HepG2 (cell line): ENCODE measurements at regions not wholly inside any gene's neighbourhood (a gene's known extent, or its start where the extent isn't known, plus 50 kb on each side); places are given as distances from the start of the nearest gene placed in this dataset.

Experiments
- ATAC-seq: fragments of 200-7000 bp; cut with Tn5 transposase; 3 replicates; pipeline ENCODE4 v1.9.1; 2020; ENCODE audit warnings: mild to moderate bottlenecking, moderate library complexity
- BruUV-seq: library from RNA; stranded (reverse); fragments of 400-500 nt; replicated peaks from 2 replicates; lab custom pipeline; 2021; lab: Mats Ljungman, UMichigan
- CTCF ChIA-PET: fragments of 300-600 bp; formaldehyde crosslinking; extraction: SDS; loops from one replicate; lab custom pipeline; 2021; ENCODE audit warnings: low total read pairs, inconsistent platforms, low intra/inter-chr PET ratio; lab: Yijun Ruan, JAX
- POLR2A ChIA-PET: fragments of 350-600 bp; sonication (Branson Sonifier 250); formaldehyde crosslinking; loops from one replicate; lab custom pipeline; 2020; ENCODE audit warnings: antibody characterized with exemption, inconsistent platforms; lab: Yijun Ruan, JAX
- DNase-seq: peaks from one replicate; pipeline ENCODE4 v3.0.0-alpha.2; 2015; ENCODE audit warnings: low spot score
- FAIRE-seq: peaks from 3 replicates; lab custom pipeline; 2011; peaks lifted over from hg19 to GRCh38; lab: Jason Lieb, UNC
- H2AFZ ChIP-seq: one replicate; pipeline ENCODE4 v1.6.1; 2011; ENCODE audit warnings: low read length, inconsistent platforms
- H3K27ac ChIP-seq: fragments of 300-600 bp; 3 replicates; pipeline ENCODE4 v1.8.0; 2011; ENCODE audit warnings: mixed run types, mild to moderate bottlenecking, mixed read lengths, low read length, inconsistent platforms; ENCODE audit not compliant: insufficient read depth; ENCODE audit errors: extremely low read length
- H3K27me3 ChIP-seq, 2 experiments: fragments of 200-600 bp in 1 of 2; 2 replicates in 1 of 2; 3 replicates in 1 of 2; pipeline versions ENCODE4 v1.6.0 to v1.8.0; 2011; ENCODE audit warnings: low read length in 2 of 2, mild to moderate bottlenecking in 2 of 2, moderate library complexity in 2 of 2, inconsistent platforms in 1 of 2; ENCODE audit not compliant: insufficient read depth in 2 of 2, control insufficient read depth in 1 of 2
- H3K36me3 ChIP-seq, 2 experiments: fragments of 200-600 bp in 1 of 2; replicated peaks in 1 of 2; 2 replicates in 1 of 2; 3 replicates in 1 of 2; pipeline versions ENCODE4 v1.5.1 to v1.8.0; 2011; ENCODE audit warnings: low read length in 2 of 2, inconsistent platforms in 1 of 2; ENCODE audit not compliant: insufficient read depth in 2 of 2, control insufficient read depth in 1 of 2
- H3K4me1 ChIP-seq: 2 replicates; pipeline ENCODE4 v1.5.1; 2012; ENCODE audit warnings: low read length, inconsistent platforms; ENCODE audit not compliant: insufficient read depth
- H3K4me2 ChIP-seq: 2 replicates; pipeline ENCODE4 v1.6.0; 2011; ENCODE audit warnings: low read depth, low read length, inconsistent platforms
- H3K4me3 ChIP-seq, 3 experiments: fragments of 200-600 bp in 1 of 3; sonication (generic), shearing (Covaris generic) in 1 of 3; replicated peaks in 1 of 3; 2 replicates each; pipeline ENCODE4 v1.5.1; 2011 to 2016; ENCODE audit warnings: low read length in 3 of 3, inconsistent platforms in 2 of 3, low read depth in 2 of 3, mild to moderate bottlenecking in 2 of 3, control low read depth in 1 of 3, mixed read lengths in 1 of 3; ENCODE audit not compliant: insufficient read depth in 1 of 3
- H3K79me2 ChIP-seq: one replicate; pipeline ENCODE4 v1.6.1; 2011; ENCODE audit warnings: low read length, inconsistent platforms; ENCODE audit not compliant: insufficient read depth
- H3K9ac ChIP-seq: 2 replicates; pipeline ENCODE4 v1.6.0; 2011; ENCODE audit warnings: mild to moderate bottlenecking, low read depth, low read length, inconsistent platforms; ENCODE audit not compliant: insufficient read depth
- H3K9me3 ChIP-seq: 2 replicates; pipeline ENCODE4 v1.5.1; 2012; ENCODE audit warnings: mild to moderate bottlenecking, low read length
- H4K20me1 ChIP-seq: 2 replicates; pipeline ENCODE4 v1.6.0; 2011; ENCODE audit warnings: inconsistent platforms, mild to moderate bottlenecking, low read length, moderate library complexity; ENCODE audit not compliant: insufficient read depth
- ATF6 ChIP-seq: sonication (generic); formaldehyde crosslinking; conservative IDR thresholded peaks from 2 replicates; pipeline ENCODE4 v1.4.0; 2020; ENCODE audit warnings: missing genetic modification reagents
- CBX2 ChIP-seq, 2 experiments: fragments of 200-600 bp in 1 of 2; sonication (generic); formaldehyde crosslinking in 1 of 2; IDR thresholded peaks; 2 replicates each; pipeline versions ENCODE4 v1.7.0 to v1.8.1; 2018 to 2022; ENCODE audit warnings: low read depth in 2 of 2, low read length in 1 of 2, mild to moderate bottlenecking in 1 of 2, missing genetic modification reagents in 1 of 2
- FOXJ3 ChIP-seq: sonication (generic); formaldehyde crosslinking; IDR thresholded peaks from 2 replicates; pipeline ENCODE4 v1.4.0; 2020; ENCODE audit warnings: missing genetic modification reagents, mild to moderate bottlenecking, borderline replicate concordance
- HMG20A ChIP-seq: IDR thresholded peaks from 2 replicates; pipeline ENCODE4 v1.6.1; 2016; ENCODE audit warnings: borderline replicate concordance
- MTF2 ChIP-seq: sonication (generic); formaldehyde crosslinking; IDR thresholded peaks from 2 replicates; pipeline ENCODE4 v1.5.0; 2020; ENCODE audit warnings: missing genetic modification reagents, borderline replicate concordance
- SOX13 ChIP-seq, 3 experiments: fragments of 450-650 bp in 1 of 3; sonication (generic) in 1 of 3; formaldehyde crosslinking in 1 of 3; IDR thresholded peaks in 2 of 3; conservative IDR thresholded peaks in 1 of 3; 2 replicates each; pipeline versions ENCODE4 v1.5.0 to v1.6.1; 2016 to 2020; ENCODE audit warnings: antibody characterized with exemption in 1 of 3, mild to moderate bottlenecking in 1 of 3, missing compliant biosample characterization in 1 of 3, missing genetic modification reagents in 1 of 3, moderate library complexity in 1 of 3
- SPEN ChIP-seq: sonication (generic); formaldehyde crosslinking; IDR thresholded peaks from 2 replicates; pipeline ENCODE4 v1.5.1; 2020; ENCODE audit warnings: low read depth, mild to moderate bottlenecking, missing genetic modification reagents
- ZNF616 ChIP-seq: sonication (generic); formaldehyde crosslinking; IDR thresholded peaks from 2 replicates; pipeline ENCODE4 v1.5.0; 2020; ENCODE audit warnings: low read depth, mild to moderate bottlenecking, missing genetic modification reagents
- WGBS: methylation state at CpG from one replicate; pipeline ENCODE4 v1.1.6; 2017; ENCODE audit warnings: low lambda C conversion rate; 5-methylcytosine and 5-hydroxymethylcytosine counted together
- in situ Hi-C: cut with HindIII; loops from 2 replicates; pipeline ENCODE4 v1.10.0; 2017; ENCODE audit warnings: low pct_unique_long_range_greater_than_20kb; ENCODE audit not compliant: extremely low pct_ligation_motif_present
- intact Hi-C: fragments of 100-400 bp; cut with micrococcal nuclease; formaldehyde crosslinking; loops from one replicate; pipeline ENCODE4 v1.10.0; 2022; ENCODE audit not compliant: unreplicated experiment
- TF ChIP-seq, protein P1 (sequence below): IDR thresholded peaks from 2 replicates; pipeline ENCODE4 v1.4.0; 2020; ENCODE audit warnings: mild to moderate bottlenecking, missing genetic modification reagents

DNA sequence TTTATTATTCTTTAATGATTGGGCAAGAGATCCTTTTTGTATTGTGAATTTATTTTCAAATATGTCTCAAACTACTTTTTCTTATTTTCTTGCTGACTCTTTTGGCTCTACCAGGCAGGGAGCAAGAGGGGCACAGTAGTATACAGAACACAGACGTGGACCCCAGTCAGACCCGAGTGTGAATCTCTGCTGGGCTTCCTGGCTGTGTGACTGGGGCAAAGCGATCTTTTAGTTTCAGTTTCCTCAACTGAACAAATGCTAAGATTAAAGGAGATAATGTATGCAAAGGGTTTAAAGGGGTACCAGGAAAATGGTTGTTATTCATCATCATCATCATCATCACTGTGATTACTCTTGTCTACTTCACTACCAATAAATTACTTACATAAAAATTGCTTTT lies 317.5 kb downstream of the HIVEP2 start:
- Histone ChIP-seq H3K4me1 (peaks cover 12% of the 10 kb centered on the region), H3K9ac (no peak overlapping the region), H3K4me3 (no peak overlapping the region), H2AFZ (no peak overlapping the region), H4K20me1 (no peaks in the 10 kb centered on the region), H3K4me2 (peak overlapping the region; percentile 46; the same call in 1 of the 2 replicates), H3K9me3 (no peaks in the 10 kb centered on the region), H3K27ac (no peak overlapping the region), H3K27me3 (no peaks in the 10 kb centered on the region), H3K36me3 (no peaks in the 10 kb centered on the region), H3K79me2 (no peaks in the 10 kb centered on the region)
- TF ChIP-seq CBX2 (IDR thresholded peaks at IDR 0.05; ENCODE audit: low read depth, low read length) (0 out of 2 replicates have a peak, but pooled peaks have one; percentile 23), CBX2 (CRISPR knock-in tag; IDR thresholded peaks at IDR 0.05; ENCODE audit: low read depth) (no peak), SPEN (no peak), MTF2 (CRISPR knock-in tag) (no peak)
- FAIRE-seq (no peak), ATAC-seq (no peak), DNase-seq (no peak)
- POLR2A ChIA-PET: no interaction called here
- no TSS peak for BruUV-seq
- CTCF ChIA-PET: no interaction called here
- in situ Hi-C loops: no loop called here
- 0% methylated on average over 3 of the region's 3 CpGs for WGBS
- intact Hi-C loops: no loop called here

GRCh38 chr6:142631517-142632385 lies 313.2 kb downstream of the HIVEP2 start:
- in situ Hi-C loops: no loop called here
- Histone ChIP-seq H3K36me3 (no peaks in the 10 kb centered on the region), H2AFZ (no peak overlapping the region), H4K20me1 (no peaks in the 10 kb centered on the region), H3K27me3 (no peaks in the 10 kb centered on the region; a peak in 1 of 5 replicates), H3K4me2 (no peak overlapping the region), H3K9ac (no peak overlapping the region), H3K4me1 (peaks cover 12% of the 10 kb centered on the region), H3K27ac (no peak overlapping the region), H3K79me2 (no peaks in the 10 kb centered on the region), H3K9me3 (no peaks in the 10 kb centered on the region), H3K4me3 (no peak overlapping the region)
- ChIA-PET POLR2A (no interaction called here), CTCF (no interaction called here)
- no TSS peak for BruUV-seq
- ATAC-seq: no peak; the same call in none of the 3 replicates
- 20% methylated on average over 2 of the region's 2 CpGs for whole genome bisulfite sequencing
- intact Hi-C loops: no loop called here
- FAIRE-seq: no peak
- peak; percentile 63 for DNase-seq
- TF ChIP-seq, protein P1, sequence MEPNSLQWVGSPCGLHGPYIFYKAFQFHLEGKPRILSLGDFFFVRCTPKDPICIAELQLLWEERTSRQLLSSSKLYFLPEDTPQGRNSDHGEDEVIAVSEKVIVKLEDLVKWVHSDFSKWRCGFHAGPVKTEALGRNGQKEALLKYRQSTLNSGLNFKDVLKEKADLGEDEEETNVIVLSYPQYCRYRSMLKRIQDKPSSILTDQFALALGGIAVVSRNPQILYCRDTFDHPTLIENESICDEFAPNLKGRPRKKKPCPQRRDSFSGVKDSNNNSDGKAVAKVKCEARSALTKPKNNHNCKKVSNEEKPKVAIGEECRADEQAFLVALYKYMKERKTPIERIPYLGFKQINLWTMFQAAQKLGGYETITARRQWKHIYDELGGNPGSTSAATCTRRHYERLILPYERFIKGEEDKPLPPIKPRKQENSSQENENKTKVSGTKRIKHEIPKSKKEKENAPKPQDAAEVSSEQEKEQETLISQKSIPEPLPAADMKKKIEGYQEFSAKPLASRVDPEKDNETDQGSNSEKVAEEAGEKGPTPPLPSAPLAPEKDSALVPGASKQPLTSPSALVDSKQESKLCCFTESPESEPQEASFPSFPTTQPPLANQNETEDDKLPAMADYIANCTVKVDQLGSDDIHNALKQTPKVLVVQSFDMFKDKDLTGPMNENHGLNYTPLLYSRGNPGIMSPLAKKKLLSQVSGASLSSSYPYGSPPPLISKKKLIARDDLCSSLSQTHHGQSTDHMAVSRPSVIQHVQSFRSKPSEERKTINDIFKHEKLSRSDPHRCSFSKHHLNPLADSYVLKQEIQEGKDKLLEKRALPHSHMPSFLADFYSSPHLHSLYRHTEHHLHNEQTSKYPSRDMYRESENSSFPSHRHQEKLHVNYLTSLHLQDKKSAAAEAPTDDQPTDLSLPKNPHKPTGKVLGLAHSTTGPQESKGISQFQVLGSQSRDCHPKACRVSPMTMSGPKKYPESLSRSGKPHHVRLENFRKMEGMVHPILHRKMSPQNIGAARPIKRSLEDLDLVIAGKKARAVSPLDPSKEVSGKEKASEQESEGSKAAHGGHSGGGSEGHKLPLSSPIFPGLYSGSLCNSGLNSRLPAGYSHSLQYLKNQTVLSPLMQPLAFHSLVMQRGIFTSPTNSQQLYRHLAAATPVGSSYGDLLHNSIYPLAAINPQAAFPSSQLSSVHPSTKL: peak; percentile 59
- TF ChIP-seq FOXJ3 (CRISPR knock-in tag): 0 out of 2 replicates have a peak, but pooled peaks have one; percentile 25
- no peak for TF ChIP-seq SOX13 (IDR thresholded peaks at IDR 0.05)
- TF ChIP-seq SOX13 (CRISPR knock-in tag; conservative IDR thresholded peaks at IDR 0.05 in 1 of 2, IDR thresholded peaks at IDR 0.05 in 1 of 2): 0 out of 4 replicates have a peak, but pooled peaks of 1 of the 2 experiments have one; percentile 12
- no peak for TF ChIP-seq ZNF616 (CRISPR knock-in tag)
- no peak for TF ChIP-seq ATF6 (CRISPR knock-in tag)
- TF ChIP-seq HMG20A (CRISPR knock-in tag): peak; percentile 33; the same call in 1 of the 2 replicates
